ENCODE measurements at regions not wholly inside any gene's neighbourhood (a gene's known extent, or its start where the extent isn't known, plus 50 kb on each side); places are given as distances from the start of the nearest gene placed in this dataset.

DNA sequence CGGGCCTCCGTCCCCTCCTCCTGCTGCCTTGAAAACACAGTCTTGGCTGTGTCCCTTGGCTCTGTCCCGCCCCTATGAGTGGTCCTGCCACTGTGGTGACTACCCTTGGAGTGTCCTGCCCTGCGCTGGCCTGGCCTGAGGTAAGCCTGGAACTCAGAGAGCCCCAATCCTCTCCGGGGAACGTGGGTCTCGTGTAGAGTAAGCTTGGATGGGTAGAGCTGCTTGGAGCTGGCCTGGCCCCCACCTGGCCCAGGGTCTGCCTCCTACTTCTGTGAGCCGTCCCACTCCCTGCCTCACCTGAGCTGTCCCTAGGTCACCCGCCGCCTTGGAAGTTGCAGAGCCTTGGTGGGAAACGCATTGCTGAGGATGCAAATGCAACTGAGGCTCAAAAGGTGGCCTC, 347.1 kb downstream of the CTTN start:
- Mint-ChIP-seq H3K27me3 (peaks cover 7% of the 10 kb centered on the region), H3K4me3 (no peak overlapping the region), H3K36me3 (ENCODE audit: low read depth) (no peaks in the 10 kb centered on the region), H3K9me3 (ENCODE audit: low read depth) (peaks cover 10% of the 10 kb centered on the region), H3K27ac (no peak overlapping the region), H3K4me1 (no peaks in the 10 kb centered on the region)
- POLR2A ChIA-PET = no interaction called here
- intact Hi-C loops (cut with DNase I, micrococcal nuclease) = no loop called here
- CTCF ChIA-PET = no interaction called here
- DNase-seq (no peak), ATAC-seq (no peak)

DNA sequence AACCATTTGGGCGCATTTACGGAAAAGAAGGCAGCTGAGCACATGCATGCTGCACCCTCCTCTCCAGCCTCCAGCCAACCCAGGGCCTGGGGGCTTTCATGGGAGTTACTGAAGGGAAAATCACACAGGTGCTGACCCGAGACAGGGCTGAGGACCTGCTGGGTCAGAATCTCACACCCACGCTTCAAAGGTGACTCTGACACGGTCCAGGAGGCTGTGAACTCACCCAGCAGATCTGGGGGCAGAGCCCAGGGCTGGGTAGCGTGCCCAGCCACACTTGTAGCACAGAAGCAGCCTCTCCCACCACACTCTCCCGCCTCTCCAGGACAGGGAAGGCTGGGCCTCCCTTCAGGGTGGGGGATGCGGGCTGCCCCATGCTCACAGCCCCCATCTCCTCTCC, 347.6 kb downstream of the CTTN start:
- ATAC-seq (no peak), DNase-seq (no peak)
- H3K27me3 Mint-ChIP-seq = peaks cover 5% of the 10 kb centered on the region
- no peaks in the 10 kb centered on the region for H3K36me3 Mint-ChIP-seq (ENCODE audit: low read depth)
- ChIA-PET CTCF (no interaction called here), POLR2A (no interaction called here)
- no peak overlapping the region for H3K4me3 Mint-ChIP-seq
- no peaks in the 10 kb centered on the region for H3K4me1 Mint-ChIP-seq
- H3K9me3 Mint-ChIP-seq (ENCODE audit: low read depth) = peaks cover 12% of the 10 kb centered on the region
- intact Hi-C loops (cut with DNase I, micrococcal nuclease) = no loop called here
- H3K27ac Mint-ChIP-seq = no peak overlapping the region

DNA sequence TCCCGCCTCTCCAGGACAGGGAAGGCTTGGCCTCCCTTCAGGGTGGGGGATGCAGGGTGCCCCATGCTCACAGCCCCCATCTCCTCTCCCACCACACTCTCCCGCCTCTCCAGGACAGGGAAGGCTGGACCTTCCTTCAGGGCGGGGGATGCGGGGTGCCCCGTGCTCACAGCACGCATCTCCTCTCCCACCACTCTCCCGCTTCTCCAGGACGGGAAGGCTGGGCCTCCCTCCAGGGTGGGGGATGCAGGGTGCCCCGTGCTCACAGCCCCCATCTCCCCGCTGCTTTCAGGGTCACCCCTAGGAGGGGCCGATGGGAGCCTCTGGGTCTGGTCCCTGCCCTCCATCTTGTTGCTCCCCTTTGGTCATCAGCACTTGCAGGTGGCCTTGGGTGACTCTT, 348.0 kb downstream of the CTTN start:
- Mint-ChIP-seq H3K4me1 (no peaks in the 10 kb centered on the region), H3K9me3 (ENCODE audit: low read depth) (peaks cover 16% of the 10 kb centered on the region), H3K36me3 (ENCODE audit: low read depth) (no peaks in the 10 kb centered on the region), H3K4me3 (no peak overlapping the region), H3K27ac (no peak overlapping the region), H3K27me3 (peaks cover 3% of the 10 kb centered on the region)
- DNase-seq (no peak), ATAC-seq (no peak)
- ChIA-PET POLR2A (no interaction called here), CTCF (no interaction called here)
- intact Hi-C loops (cut with DNase I, micrococcal nuclease) = no loop called here

DNA sequence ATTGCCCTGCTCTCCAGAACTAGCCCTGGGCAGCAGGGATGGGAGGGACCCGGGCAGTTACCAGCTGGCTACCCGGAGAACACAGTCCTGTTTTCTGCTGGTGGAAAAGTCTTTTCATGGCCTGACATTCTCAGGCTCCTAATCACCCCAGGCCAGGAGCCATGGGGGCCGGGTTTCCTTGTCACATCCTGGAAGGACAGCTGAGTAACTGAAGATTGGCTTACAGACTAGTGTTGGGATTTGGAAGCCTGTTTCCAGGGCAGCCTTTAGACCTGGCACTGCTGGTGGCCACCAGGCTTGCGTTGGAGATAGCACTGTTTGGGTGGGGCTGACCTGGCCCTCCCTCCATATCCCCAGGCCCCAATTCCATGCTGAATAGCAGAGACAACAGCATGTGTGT, 349.0 kb downstream of the CTTN start:
- Mint-ChIP-seq H3K27me3 (peaks cover 4% of the 10 kb centered on the region), H3K4me3 (no peak overlapping the region), H3K36me3 (ENCODE audit: low read depth) (no peaks in the 10 kb centered on the region), H3K4me1 (no peaks in the 10 kb centered on the region), H3K27ac (no peak overlapping the region), H3K9me3 (ENCODE audit: low read depth) (peaks cover 18% of the 10 kb centered on the region)
- intact Hi-C loops (cut with DNase I, micrococcal nuclease) = no loop called here
- ChIA-PET CTCF (no interaction called here), POLR2A (no interaction called here)
- no peak for ATAC-seq
- no peak for DNase-seq

DNA sequence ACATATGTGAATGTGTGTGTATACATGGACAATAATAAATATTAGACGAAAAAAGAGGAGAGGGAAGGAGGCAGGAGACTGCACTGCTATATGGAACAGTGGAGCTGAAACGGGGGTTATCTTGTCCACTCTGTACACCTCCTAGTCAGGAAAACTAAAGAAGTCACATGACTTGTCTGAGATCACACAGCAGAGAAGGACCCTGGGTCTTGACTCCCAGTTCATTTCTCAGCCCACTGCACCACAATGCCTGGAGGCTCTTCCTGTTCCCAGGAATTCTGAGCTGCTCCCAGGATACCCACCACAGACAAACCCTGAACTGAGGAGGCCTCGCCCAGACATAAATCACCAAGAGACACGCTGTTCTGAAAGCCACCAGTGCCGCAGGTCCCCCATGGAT, 349.6 kb downstream of the CTTN start:
- no peak overlapping the region for H3K4me3 Mint-ChIP-seq
- ATAC-seq (no peak), DNase-seq (no peak)
- H3K36me3 Mint-ChIP-seq (ENCODE audit: low read depth) = no peaks in the 10 kb centered on the region
- intact Hi-C loops (cut with DNase I, micrococcal nuclease) = no loop called here
- H3K9me3 Mint-ChIP-seq (ENCODE audit: low read depth) = peaks cover 18% of the 10 kb centered on the region
- H3K27me3 Mint-ChIP-seq = peaks cover 2% of the 10 kb centered on the region
- ChIA-PET POLR2A (no interaction called here), CTCF (no interaction called here)
- no peak overlapping the region for H3K27ac Mint-ChIP-seq
- no peaks in the 10 kb centered on the region for H3K4me1 Mint-ChIP-seq

DNA sequence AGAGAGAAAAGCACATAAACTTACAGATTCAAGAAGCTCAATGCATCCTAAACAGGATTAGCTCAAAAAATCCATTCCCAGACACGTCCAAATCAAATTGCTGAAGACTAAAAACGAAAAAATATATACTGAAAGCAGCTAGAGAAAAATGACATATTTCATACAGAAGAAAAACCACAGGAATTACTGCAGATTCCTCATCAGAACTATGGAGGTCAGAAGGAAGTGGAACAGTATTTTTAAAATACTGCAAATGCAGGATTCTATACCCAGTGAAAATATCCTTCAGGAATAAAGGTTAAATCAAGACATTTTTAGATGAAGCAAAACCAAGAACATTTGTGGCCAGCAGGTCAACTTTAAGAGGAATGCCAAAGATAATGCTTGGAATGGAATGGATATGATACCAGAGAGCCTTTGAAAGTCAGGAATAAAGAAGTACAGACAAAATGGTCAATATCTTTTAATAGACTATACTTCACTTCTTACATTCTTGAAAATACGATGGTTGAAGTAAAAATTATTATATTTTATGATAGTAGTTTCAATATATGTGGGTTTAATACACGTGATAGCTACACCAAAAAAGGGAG, 352.9 kb downstream of the CTTN start:
- ChIA-PET CTCF (no interaction called here), POLR2A (no interaction called here)
- intact Hi-C loops (cut with DNase I, micrococcal nuclease) = no loop called here
- no peak for ATAC-seq
- Mint-ChIP-seq H3K27ac (no peak overlapping the region), H3K9me3 (ENCODE audit: low read depth) (peaks cover 18% of the 10 kb centered on the region), H3K27me3 (peaks cover 2% of the 10 kb centered on the region), H3K4me1 (no peaks in the 10 kb centered on the region), H3K4me3 (no peak overlapping the region), H3K36me3 (ENCODE audit: low read depth) (no peaks in the 10 kb centered on the region)
- no peak for DNase-seq

DNA sequence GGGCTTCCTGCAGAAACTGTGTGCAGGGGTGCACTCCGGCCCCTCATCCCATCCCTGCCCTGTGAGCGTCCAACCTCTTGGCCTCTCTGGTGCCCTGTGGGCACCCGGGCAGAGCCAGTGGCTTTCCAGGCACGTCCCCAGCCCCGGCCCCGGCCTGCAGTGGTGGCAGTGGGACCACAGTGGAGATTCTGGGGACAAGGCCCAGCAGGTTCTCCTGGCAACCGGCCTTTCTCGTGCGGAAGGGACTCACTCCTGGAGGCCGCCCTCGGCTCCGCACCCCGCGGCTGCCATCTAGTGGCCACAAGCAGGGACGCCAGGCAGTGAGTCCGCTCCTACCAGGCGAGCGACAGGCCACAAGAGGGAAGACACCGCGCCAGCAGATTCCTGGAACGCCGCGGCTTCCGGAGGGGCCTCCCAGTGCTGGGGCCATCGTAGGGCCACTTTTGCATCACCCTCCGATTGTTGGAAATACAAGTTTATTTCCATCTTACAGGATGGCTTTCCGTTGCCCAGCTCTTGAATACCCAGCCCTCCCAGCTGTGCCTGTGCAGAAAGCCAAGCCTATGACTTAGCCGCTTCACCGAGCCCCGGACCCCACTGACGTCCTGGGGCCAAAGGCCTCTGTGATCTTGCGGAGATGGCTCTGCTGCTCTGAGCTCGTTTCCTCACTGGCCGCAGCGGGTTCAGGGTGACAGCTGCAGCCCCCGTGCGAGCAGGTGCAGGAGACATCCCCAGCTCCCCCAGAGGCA, 357.3 kb downstream of the CTTN start:
- POLR2A ChIA-PET = no interaction called here

DNA sequence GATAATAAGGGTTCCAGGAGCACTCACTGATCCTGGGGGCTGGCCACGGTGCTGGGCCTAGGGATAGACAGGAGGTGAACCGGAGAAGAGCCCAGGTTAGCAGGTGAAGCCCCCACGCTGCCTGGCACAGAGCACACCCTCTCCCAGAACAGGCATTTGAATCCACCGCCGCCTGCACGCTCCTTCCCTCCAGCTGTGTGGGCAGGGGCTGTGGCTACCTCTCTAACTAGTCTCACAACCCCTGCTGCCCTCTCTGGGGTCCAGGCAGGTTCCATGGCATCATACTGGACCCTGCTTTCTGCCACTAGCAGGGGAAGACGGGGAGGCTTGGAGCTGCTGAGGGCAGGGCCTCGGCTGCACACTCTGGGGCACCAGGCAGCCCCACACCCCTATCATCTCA, 358.0 kb downstream of the CTTN start:
- Mint-ChIP-seq H3K4me3 (no peak overlapping the region), H3K36me3 (ENCODE audit: low read depth) (no peaks in the 10 kb centered on the region), H3K4me1 (no peaks in the 10 kb centered on the region), H3K9me3 (ENCODE audit: low read depth) (peaks cover 8% of the 10 kb centered on the region), H3K27ac (no peak overlapping the region), H3K27me3 (peaks cover 2% of the 10 kb centered on the region)
- ATAC-seq (no peak), DNase-seq (no peak)
- intact Hi-C loops (cut with DNase I, micrococcal nuclease) = no loop called here
- ChIA-PET CTCF (interaction anchor here (0.7 to 1.2 kb wide), 5 partner anchors 12 to 484 kb away, joined by 3 to 5 read pairs (median 3); no protein-coding TSS in a partner anchor), POLR2A (no interaction called here)

More for the DNA sequence above, 357.3 kb downstream of the CTTN start:
- H3K4me1 Mint-ChIP-seq = no peaks in the 10 kb centered on the region
- H3K4me3 Mint-ChIP-seq = no peak overlapping the region
- ATAC-seq (peak; percentile 91), DNase-seq (peak; percentile 84)
- no peak overlapping the region for H3K27ac Mint-ChIP-seq
- no peaks in the 10 kb centered on the region for H3K36me3 Mint-ChIP-seq (ENCODE audit: low read depth)
- CTCF ChIA-PET = interaction anchor here (0.6 to 1.2 kb wide), 5 partner anchors 13 to 1595 kb away, joined by 3 to 5 read pairs (median 3); no protein-coding TSS in a partner anchor
- H3K27me3 Mint-ChIP-seq = peaks cover 2% of the 10 kb centered on the region
- H3K9me3 Mint-ChIP-seq (ENCODE audit: low read depth) = peaks cover 8% of the 10 kb centered on the region
- intact Hi-C loops (cut with DNase I, micrococcal nuclease) = loop anchor here (1.0 kb wide), 1 partner anchor 288 kb away; no protein-coding TSS in a partner anchor

DNA sequence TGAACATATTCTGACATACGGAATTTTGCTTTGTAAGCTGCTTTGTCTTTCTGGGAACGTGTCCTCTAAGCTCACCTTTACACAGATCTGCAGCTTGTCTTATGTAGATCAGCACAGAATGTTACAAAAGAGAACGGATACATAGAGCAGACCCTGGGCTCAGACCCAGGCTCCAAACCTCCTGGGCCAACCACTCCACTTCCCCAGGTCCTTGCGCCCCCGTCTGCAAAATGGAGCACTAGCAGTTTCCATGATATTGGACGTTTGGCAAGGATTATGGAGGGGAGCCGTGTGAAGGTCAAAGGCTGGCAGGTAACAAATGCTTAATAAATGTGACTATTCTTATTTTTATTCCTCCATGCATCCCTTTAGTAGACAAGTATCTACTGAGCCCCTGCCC, 358.4 kb downstream of the CTTN start:
- POLR2A ChIA-PET = no interaction called here
- Mint-ChIP-seq H3K27ac (no peak overlapping the region), H3K4me3 (no peak overlapping the region), H3K9me3 (ENCODE audit: low read depth) (peaks cover 7% of the 10 kb centered on the region), H3K36me3 (ENCODE audit: low read depth) (no peaks in the 10 kb centered on the region), H3K4me1 (no peaks in the 10 kb centered on the region), H3K27me3 (peaks cover 2% of the 10 kb centered on the region)
- CTCF ChIA-PET = interaction anchor here (0.7 to 1.2 kb wide), 2 partner anchors 31 to 484 kb away, joined by 3 to 5 read pairs; no protein-coding TSS in a partner anchor
- DNase-seq (no peak), ATAC-seq (no peak)
- intact Hi-C loops (cut with DNase I, micrococcal nuclease) = no loop called here

DNA sequence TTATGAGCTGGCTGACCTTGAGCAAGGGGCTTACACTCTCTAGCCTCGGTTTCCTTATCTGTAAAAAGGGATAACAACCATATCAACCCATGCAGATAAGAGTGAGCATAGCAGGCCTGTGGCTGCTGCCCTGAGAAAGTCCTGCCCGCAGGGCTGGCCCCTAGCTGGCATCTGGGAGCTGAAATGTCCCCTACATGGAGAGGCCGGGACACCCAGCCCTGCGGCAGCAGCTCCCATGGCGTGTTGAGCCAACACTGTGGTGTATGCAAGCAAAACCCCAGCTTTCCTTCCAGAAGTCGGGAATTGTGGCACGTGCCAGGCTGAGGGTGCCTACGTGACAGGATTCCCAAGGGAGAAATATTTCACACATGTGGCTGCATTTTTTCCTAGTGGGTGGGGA, 358.9 kb downstream of the CTTN start:
- H3K27ac Mint-ChIP-seq = no peak overlapping the region
- intact Hi-C loops (cut with DNase I, micrococcal nuclease) = no loop called here
- ATAC-seq = no peak
- ChIA-PET POLR2A (no interaction called here), CTCF (no interaction called here)
- no peaks in the 10 kb centered on the region for H3K27me3 Mint-ChIP-seq
- no peaks in the 10 kb centered on the region for H3K36me3 Mint-ChIP-seq (ENCODE audit: low read depth)
- H3K9me3 Mint-ChIP-seq (ENCODE audit: low read depth) = peaks cover 6% of the 10 kb centered on the region
- no peak overlapping the region for H3K4me3 Mint-ChIP-seq
- no peak for DNase-seq
- no peaks in the 10 kb centered on the region for H3K4me1 Mint-ChIP-seq

DNA sequence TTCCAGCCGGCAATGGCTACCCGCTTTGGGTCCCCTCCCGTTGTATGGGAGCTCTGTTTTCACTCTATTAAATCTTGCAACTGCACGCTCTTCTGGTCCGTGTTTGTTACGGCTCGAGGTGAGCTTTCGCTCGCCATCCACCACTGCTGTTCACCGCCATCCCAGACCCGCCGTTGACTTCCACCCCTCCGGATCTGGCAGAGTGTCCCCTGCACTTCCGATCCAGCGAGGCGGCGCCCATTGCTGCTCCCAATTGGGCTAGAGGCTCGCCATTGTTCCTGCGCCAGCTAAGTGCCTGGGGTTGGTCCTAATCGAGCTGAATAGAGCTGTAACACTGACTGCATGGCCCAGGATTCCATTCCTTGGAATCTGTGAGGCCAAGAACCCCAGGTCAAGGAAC, 359.9 kb downstream of the CTTN start:
- no peak for DNase-seq
- Mint-ChIP-seq H3K9me3 (ENCODE audit: low read depth) (peaks cover 6% of the 10 kb centered on the region), H3K36me3 (ENCODE audit: low read depth) (no peaks in the 10 kb centered on the region), H3K27me3 (no peaks in the 10 kb centered on the region), H3K27ac (no peak overlapping the region), H3K4me3 (no peak overlapping the region), H3K4me1 (no peaks in the 10 kb centered on the region)
- ChIA-PET CTCF (interaction anchor here (0.8 kb wide), 1 partner anchor 688 kb away, joined by 4 read pairs; no protein-coding TSS in a partner anchor), POLR2A (no interaction called here)
- no peak for ATAC-seq
- intact Hi-C loops (cut with DNase I, micrococcal nuclease) = no loop called here

DNA sequence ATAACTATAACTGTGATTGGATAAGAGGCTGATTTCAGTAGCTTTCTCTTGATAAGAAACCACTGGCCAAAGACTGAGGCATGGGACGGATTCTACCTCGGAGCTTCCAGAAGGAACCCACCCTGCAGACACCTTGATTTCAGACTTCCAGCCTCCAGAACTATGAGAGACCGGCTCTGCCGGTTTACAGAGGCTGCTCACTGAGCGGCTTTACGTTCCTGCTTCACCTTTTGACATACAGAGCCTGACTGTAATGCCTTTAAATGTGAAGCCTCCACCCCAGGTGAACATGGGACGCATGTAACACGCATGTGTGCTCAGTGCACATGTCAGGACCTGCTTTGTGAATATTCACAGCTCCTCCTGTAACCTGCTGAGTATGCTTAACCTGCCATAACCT, 361.5 kb downstream of the CTTN start:
- Mint-ChIP-seq H3K27me3 (peaks cover 2% of the 10 kb centered on the region), H3K9me3 (ENCODE audit: low read depth) (peaks cover 6% of the 10 kb centered on the region)

More for the DNA sequence above, 361.5 kb downstream of the CTTN start:
- intact Hi-C loops (cut with DNase I, micrococcal nuclease) = no loop called here
- POLR2A ChIA-PET = no interaction called here
- ATAC-seq = no peak
- Mint-ChIP-seq H3K27ac (no peak overlapping the region), H3K4me3 (no peak overlapping the region), H3K4me1 (no peaks in the 10 kb centered on the region), H3K36me3 (ENCODE audit: low read depth) (no peaks in the 10 kb centered on the region)
- CTCF ChIA-PET = interaction anchor here (0.5 kb wide), 1 partner anchor 127 kb away, joined by 4 read pairs; no protein-coding TSS in a partner anchor
- no peak for DNase-seq

Measured in activated CD4-positive, alpha-beta T cell treated with anti-CD3 and anti-CD28 coated beads for 36 hours (primary cell).